GM19324 (cell line): ENCODE measurements at regions not wholly inside any gene's neighbourhood (a gene's known extent, or its start where the extent isn't known, plus 50 kb on each side); places are given as distances from the start of the nearest gene placed in this dataset.
"Not testable (repeated sequence)": the region's sequence is repeated elsewhere in the genome, so short reads cannot be mapped to it uniquely, and the experiment has no call there.

Source experiments
- ATAC-seq: cut with Tn5 transposase; IDR thresholded peaks from one replicate; pipeline ENCODE4 v1.9.1; 2021; ENCODE audit warnings: mild to moderate bottlenecking, moderate library complexity; ENCODE audit not compliant: unreplicated experiment, low FRiP score

GRCh38 chr2:75949385-75950030 is 238.8 kb upstream of the GCFC2 start:
- ATAC-seq: no peak

DNA sequence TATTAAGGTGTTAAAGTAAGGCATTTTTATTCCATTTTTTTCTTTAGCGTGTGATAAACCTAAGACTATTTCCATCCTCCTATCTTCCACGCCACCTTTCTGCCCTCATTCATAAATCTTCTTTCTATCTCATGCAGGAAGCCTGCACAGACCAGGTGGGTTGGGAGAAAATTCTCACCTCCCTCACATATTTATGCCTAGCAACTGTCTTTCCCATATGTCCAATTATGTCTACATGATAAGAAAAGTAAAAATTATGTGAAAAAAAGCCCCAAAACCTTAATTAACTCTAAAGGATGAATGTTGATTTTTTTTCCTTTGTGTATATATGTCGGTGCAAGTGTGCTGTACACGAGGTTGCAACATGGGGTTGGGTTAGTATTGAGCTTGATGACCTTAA is 225.6 kb upstream of the GCFC2 start:
- ATAC-seq: no peak

DNA sequence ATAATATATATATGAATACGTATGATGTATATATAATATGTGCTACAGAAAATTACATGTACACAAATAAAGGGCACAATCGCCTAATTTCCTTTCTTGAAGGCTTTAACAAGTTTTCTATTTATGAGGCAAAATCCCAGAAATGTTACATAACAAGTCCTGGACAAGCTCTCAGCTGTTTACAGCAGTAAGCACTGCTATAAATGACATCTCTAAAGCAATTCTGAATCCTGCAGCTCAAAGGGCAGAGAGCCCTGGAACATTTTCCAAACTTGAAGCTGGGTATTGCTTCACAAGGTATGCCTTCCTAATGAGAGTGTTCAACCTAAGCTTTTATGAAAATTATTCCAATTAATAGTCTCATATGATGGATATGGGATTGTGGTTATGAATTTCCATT is 222.3 kb upstream of the GCFC2 start:
- no peak for ATAC-seq

- ATAC-seq: no peak
Measured at GRCh38 chr2:75928093-75928492, 217.4 kb upstream of the GCFC2 start.

GRCh38 chr2:75925331-75926024 is 214.8 kb upstream of the GCFC2 start:
- ATAC-seq: no peak

GRCh38 chr2:75922191-75922590 is 211.5 kb upstream of the GCFC2 start:
- no peak for ATAC-seq

DNA sequence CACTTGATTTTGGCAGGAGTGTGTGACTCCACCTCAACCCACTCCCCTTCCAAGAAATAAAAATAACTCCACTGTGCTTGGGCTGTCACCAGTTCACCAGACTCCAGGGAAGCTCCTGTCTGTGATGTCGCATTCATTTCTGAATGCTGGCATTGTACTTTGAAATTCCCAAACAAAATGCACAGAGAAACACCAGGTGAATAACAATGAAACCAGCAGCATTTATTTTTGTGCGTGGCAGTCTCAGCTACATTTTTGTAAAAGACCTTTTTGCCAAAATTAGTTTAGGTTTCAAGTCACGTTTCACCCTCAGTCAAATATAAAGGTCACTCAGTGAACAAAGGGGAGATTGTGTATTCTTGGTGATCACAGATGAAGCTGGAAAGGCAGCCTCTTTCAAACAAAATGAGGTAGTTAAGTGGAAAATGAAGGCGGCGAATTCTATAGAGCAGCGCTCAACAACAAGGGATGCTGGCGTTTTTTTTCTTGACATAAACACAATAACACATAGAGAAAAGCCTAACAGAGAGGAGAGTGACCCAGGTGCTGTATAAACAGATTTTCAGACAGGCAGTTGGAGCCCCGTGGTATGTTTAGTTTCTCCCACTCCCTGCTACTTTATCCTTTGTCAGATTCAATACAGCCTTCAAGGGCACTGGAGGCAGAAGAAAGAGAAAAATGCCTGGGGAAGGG is 210.3 kb upstream of the GCFC2 start:
- ATAC-seq: no peak

DNA sequence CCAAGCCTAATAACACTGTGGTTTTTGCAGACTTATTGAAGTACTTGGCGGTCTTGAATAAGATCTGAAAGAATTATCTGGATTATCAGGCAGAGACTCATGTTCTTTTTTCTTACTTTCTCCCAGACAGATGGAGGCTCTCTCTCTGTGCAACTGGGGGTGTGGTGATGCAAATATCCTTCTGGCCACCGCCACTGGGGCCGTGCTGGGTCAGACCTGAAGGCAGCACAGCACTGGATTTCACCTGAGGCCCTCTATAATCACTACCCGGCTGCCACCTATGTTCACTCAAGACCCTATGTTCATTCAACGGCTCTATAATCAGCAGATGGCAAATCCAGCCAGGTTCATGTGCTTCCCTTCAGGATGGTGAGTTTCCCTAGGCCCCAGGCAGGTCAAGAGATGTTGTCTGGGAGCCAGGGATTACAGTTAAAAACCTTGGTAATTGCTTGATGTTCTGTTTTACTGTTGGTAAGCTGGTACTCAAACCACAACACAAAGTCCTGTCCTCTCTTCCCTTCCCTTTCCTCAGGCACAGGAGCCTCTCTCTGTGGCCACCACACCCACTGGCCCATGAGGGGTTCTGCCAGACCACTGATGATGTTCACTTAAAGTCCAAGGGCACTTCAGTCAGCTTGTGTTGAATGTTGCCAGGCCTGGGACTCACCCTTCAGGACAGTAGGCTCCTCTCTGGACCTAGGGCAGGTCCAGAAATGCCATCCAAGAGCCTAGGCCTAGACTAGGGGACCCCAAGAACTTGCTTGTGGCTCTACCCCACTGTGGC is 205.3 kb upstream of the GCFC2 start:
- ATAC-seq: no peak

GRCh38 chr2:75896779-75897366 is 186.2 kb upstream of the GCFC2 start:
- ATAC-seq: peak; percentile 79

- peak; percentile 85 for ATAC-seq
Measured at GRCh38 chr2:75894170-75894569, 183.5 kb upstream of the GCFC2 start.

- no peak for ATAC-seq
Measured at GRCh38 chr2:75892490-75892889, 181.8 kb upstream of the GCFC2 start.

DNA sequence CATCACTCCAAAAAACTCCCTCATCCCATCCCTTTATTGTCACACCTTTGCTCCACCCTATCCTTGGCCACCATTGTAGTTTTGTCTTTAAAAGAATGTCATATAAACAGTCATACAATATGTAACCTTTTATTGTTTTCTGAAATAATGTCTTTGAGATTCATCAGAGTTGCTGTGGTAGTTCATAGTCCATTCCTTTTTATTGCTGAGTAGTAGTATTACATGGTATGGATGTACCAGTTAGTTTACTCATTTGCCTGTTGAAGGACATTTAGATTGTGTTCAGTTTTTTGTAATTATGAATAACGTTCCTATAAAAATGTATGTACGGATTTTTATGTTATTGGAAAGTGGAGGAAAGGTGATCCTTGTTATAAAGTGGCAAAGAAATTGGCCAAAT is 171.8 kb upstream of the GCFC2 start:
- ATAC-seq: no peak

DNA sequence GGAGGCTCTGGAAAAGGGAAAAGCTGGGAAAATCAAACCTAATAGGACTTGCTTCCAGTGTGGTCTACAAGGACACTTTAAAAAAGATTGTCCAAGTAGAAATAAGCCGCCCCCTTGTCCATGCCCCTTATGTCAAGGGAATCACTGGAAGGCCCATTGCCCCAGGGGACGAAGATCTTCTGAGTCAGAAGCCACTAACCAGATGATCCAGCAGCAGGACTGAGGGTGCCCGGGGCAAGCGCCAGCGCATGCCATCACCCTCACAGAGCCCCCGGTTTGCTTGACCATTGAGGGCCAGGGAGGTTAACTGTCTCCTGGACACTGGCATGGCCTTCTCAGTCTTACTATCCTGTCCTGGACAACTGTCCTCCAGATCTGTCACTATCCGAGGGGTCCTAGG is 164.9 kb upstream of the GCFC2 start:
- ATAC-seq: not testable (repeated sequence)

DNA sequence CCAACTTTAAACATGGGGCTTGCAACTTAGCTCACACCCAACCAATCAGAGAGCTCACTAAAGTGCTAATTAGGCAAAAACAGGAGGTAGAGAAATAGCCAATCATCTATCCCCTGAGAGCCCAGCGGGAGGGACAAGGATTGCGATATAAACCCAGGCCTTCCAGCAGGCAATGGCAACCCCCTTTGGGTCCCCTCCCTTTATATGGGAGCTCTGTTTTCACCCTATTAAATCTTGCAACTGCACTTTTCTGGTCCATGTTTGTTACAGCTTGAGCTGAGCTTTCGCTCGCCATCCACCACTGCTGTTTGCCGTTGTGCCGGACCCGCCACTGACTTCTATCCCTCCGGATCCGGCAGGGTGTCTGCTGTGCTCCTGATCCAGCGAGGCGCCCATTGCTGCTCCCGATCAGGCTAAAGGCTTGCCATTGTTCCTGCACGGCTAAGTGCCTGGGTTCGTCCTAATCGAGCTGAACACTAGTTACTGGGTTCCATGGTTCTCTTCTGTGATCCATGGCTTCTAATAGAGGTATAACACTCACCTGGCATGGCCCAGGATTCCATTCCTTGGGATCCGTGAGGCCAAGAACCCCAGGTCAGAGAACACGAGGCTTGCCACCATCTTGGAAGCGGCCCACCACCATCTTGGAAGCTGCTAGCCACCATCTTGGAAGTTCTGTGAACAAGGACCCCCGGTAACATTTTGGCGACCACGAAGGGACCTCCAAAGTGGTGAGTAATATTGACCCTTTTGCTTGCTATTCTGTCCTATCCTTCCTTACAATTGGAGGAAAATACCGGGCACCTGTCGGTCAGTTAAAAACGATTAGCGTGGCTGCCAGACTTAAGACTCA is 161.3 kb upstream of the GCFC2 start:
- not testable (repeated sequence) for ATAC-seq

GRCh38 chr2:75870651-75871137 is 160.0 kb upstream of the GCFC2 start:
- ATAC-seq: peak; percentile 81

DNA sequence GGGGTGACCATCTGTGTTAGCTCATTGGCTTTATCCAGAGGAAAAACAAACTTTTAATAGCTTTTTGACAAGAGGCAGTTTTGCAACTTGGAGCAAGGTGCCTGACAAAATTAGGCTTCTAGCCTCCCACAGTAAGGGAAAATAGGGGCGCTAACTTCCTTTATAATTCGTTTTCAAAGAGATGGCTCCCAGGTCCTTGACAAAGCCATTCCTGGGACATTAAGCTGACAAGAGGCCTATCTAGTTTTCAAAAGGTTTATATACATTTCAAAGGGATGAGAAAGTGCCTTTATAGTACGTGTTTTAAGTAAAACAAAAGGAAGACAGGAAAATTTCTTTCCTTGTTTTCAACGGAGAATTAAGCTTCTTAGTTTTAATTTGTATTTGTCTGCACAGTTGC is 159.4 kb upstream of the GCFC2 start:
- no peak for ATAC-seq

- ATAC-seq: no peak
Measured at GRCh38 chr2:75865702-75866101, 155.0 kb upstream of the GCFC2 start.

DNA sequence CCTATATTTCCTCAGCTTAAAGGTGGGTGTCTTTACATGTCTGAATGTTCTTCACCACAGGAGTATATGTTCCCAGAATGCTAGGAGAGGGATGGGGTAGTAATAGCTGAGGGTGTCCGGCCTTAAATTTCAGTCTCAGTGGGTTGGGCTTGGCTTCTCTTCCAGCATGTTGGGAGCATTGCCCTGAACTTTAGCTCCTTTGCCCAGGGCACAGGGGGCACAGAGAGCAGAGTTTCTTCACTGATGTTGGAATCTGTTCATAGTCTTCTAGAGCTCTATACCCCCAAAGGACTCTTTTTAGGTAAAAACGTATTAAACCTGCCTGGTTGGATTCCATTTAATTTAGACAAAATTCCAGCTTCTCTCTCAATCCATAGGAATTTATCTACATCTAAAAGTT is 154.4 kb upstream of the GCFC2 start:
- ATAC-seq: no peak

DNA sequence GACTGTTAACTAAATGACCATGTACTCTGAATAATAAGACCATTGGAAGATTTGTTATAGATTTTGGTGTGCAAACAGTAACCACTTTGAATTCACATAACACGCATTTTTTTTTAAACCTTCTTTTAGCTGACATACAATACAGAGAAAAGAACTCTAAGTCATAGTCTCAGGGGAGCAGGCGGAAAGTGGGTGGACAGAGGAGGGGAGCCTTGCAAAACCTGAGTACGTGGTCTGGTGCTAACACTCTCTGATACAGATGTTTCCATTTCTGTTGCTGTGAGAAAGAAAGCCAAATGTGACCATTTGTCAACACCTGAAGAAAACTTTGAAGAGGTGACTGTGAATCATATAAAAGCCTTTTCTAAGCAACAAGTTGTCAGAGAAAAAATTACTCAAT is 151.8 kb upstream of the GCFC2 start:
- no peak for ATAC-seq

- no peak for ATAC-seq
Measured at GRCh38 chr2:75853436-75853835, 142.7 kb upstream of the GCFC2 start.
